ENCODE measurements at regions not wholly inside any gene's neighbourhood (a gene's known extent, or its start where the extent isn't known, plus 50 kb on each side); places are given as distances from the start of the nearest gene placed in this dataset.

DNA sequence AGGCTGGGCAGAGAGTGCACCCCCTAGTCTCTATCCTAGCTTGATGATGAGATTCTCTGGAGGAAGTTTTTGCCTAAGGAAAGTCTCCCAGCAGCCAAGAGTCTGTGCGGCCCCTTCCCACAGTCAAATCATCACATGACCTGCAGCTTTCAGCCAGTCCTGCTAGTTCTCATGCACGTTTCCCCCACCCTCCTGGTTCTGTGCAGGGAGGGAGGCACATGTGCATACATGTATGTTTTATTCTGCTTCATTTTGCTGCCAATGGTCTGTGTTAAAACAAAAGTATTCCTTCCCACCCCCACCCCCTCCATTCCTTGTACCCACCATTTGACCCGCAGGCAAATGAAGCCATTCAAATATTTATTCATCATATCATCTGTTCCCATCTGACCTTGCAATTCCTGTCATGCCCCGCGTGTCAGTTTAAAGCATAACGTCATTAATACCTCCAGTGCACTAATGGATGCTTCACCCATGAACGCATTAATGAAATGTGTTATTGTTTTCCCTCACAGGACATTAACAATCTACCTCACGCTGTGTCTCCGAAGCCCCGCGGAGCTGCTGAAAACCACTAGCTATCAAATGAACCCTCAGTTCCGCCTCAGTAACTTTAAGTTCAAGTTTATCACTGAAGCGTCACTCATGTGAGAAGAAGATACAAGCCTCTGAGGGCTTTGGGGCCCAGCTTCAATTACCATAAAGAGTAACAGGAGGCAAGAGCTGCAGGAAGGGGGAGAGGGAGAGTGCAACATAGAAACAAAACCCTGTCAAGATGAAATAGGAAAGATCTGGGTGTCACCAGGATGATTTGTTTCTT lies 139.6 kb downstream of the RASEF start:
- no peak for TF ChIP-seq EZH2 (IDR thresholded peaks at IDR 0.05)
- TF ChIP-seq, protein P1, sequence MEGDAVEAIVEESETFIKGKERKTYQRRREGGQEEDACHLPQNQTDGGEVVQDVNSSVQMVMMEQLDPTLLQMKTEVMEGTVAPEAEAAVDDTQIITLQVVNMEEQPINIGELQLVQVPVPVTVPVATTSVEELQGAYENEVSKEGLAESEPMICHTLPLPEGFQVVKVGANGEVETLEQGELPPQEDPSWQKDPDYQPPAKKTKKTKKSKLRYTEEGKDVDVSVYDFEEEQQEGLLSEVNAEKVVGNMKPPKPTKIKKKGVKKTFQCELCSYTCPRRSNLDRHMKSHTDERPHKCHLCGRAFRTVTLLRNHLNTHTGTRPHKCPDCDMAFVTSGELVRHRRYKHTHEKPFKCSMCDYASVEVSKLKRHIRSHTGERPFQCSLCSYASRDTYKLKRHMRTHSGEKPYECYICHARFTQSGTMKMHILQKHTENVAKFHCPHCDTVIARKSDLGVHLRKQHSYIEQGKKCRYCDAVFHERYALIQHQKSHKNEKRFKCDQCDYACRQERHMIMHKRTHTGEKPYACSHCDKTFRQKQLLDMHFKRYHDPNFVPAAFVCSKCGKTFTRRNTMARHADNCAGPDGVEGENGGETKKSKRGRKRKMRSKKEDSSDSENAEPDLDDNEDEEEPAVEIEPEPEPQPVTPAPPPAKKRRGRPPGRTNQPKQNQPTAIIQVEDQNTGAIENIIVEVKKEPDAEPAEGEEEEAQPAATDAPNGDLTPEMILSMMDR (IDR thresholded peaks at IDR 0.05), result no peak
- no peak for TF ChIP-seq EZH2phosphoT487 (IDR thresholded peaks at IDR 0.05)
